ENCODE measurements at regions not wholly inside any gene's neighbourhood (a gene's known extent, or its start where the extent isn't known, plus 50 kb on each side); places are given as distances from the start of the nearest gene placed in this dataset.

DNA sequence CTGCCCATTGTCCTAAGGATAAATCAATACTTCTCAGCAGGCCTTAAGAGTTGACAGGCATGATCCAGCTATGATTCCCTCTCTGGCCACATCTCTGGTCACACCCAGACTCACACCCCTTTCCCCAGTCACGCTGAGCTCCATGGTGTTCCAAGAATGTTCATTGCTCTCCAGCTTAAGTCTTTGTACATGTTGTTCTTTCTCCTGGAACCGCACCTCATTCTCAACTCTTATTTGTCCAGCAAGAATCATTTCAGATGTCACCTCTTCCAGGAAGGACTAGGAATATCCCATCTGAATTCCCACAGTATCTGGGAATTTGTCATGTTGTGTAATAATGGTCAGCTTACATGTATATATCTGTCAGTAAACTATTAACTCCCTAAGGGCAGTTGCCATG, 118.3 kb upstream of the GALNT15 start:
- no peaks in the 10 kb centered on the region for H3K36me3 ChIP-seq (ENCODE audit: control insufficient read depth in 1 of 2, insufficient read depth in 2 of 2, low read length in 1 of 2)
- no peaks in the 10 kb centered on the region for H3K9me3 ChIP-seq (ENCODE audit: control insufficient read depth, low read length)
- intact Hi-C loops (cut with DNase I): no loop called here
- WGBS, 2 donors: 8 to 9% methylated on average over 2 of the region's 2 CpGs
- no peaks in the 10 kb centered on the region for H3K27me3 ChIP-seq (ENCODE audit: control insufficient read depth in 1 of 2, insufficient read depth in 2 of 2, low read length in 1 of 2)
- peak overlapping the region; percentile 15 to 98 for H3K27ac ChIP-seq (ENCODE audit: low read depth in 1 of 2, low read length in 2 of 2)
- peaks cover 2 to 5% of the 10 kb centered on the region in 2 donors for H3K4me1 ChIP-seq (ENCODE audit: control insufficient read depth in 1 of 2, insufficient read depth in 2 of 2, low read length in 2 of 2)
- ATAC-seq (ENCODE audit: low FRiP score) (no peak), DNase-seq (peak in 1 of 2 donors; percentile 55)
- no peak overlapping the region for H3K4me3 ChIP-seq (ENCODE audit: low read length in 2 of 2)

DNA sequence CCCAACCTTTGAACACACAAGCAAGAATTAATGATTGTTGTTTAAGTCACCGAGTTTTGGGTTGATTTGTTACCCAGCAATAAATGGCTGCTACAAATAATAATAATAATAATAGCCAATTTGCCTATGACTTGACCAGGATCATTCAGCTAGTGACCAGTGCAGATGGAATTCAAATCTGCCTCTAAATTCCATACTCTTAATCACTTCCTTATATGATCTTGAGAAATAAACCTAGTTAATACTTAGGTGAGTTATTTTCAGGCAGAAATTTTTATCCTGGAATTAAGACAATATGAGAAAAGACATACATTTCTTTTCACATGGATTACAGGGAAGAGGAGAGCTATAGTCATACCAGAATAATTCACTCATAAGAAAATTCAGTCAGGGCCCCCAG, 116.0 kb upstream of the GALNT15 start:
- intact Hi-C loops (cut with DNase I): no loop called here
- H3K9me3 ChIP-seq (ENCODE audit: control insufficient read depth, low read length): no peaks in the 10 kb centered on the region
- DNase-seq (no peak), ATAC-seq (ENCODE audit: low FRiP score) (no peak)
- no peaks in the 10 kb centered on the region for H3K27me3 ChIP-seq (ENCODE audit: control insufficient read depth in 1 of 2, insufficient read depth in 2 of 2, low read length in 1 of 2)
- H3K4me3 ChIP-seq (ENCODE audit: low read length in 2 of 2): no peak overlapping the region
- WGBS, 2 donors: 95 to 97% methylated on average over 1 of the region's 1 CpG
- H3K4me1 ChIP-seq (ENCODE audit: control insufficient read depth in 1 of 2, insufficient read depth in 2 of 2, low read length in 2 of 2): peaks cover 2 to 5% of the 10 kb centered on the region in 2 donors
- no peak overlapping the region for H3K27ac ChIP-seq (ENCODE audit: low read depth in 1 of 2, low read length in 2 of 2)
- no peaks in the 10 kb centered on the region for H3K36me3 ChIP-seq (ENCODE audit: control insufficient read depth in 1 of 2, insufficient read depth in 2 of 2, low read length in 1 of 2)

DNA sequence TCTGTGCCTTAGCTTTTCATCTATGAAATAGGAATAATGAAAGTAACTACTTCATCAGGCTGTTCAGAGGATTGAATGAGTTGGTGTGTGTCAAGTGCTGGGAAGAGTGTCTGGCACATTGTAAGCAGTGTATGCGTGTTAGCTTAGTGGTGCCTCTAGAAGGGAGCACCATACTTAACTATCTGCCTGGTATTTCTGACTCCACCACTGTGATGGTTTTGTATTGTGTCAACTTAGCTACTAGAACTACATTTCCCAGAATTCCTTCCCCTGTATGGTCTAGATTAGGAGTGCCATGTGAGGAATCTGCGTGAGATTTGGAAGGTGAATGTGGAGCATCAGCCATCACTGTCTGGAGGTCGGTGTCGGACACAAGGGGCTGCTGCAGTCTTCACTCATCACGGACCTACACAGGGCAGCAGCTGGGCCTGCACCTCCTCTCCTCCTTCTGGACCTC, 115.4 kb upstream of the GALNT15 start:
- Histone ChIP-seq H3K4me3 (ENCODE audit: low read length in 2 of 2) (no peak overlapping the region), H3K36me3 (ENCODE audit: control insufficient read depth in 1 of 2, insufficient read depth in 2 of 2, low read length in 1 of 2) (no peaks in the 10 kb centered on the region), H3K27ac (ENCODE audit: low read depth in 1 of 2, low read length in 2 of 2) (peak overlapping the region in 1 of 2 donors; percentile 2), H3K27me3 (ENCODE audit: control insufficient read depth in 1 of 2, insufficient read depth in 2 of 2, low read length in 1 of 2) (no peaks in the 10 kb centered on the region), H3K9me3 (ENCODE audit: control insufficient read depth, low read length) (no peaks in the 10 kb centered on the region), H3K4me1 (ENCODE audit: control insufficient read depth in 1 of 2, insufficient read depth in 2 of 2, low read length in 2 of 2) (peaks cover 2 to 5% of the 10 kb centered on the region in 2 donors)
- no peak for DNase-seq
- intact Hi-C loops (cut with DNase I): no loop called here
- no peak for ATAC-seq (ENCODE audit: low FRiP score)
- 96% methylated on average over 5 of the region's 5 CpGs for WGBS, 2 donors

DNA sequence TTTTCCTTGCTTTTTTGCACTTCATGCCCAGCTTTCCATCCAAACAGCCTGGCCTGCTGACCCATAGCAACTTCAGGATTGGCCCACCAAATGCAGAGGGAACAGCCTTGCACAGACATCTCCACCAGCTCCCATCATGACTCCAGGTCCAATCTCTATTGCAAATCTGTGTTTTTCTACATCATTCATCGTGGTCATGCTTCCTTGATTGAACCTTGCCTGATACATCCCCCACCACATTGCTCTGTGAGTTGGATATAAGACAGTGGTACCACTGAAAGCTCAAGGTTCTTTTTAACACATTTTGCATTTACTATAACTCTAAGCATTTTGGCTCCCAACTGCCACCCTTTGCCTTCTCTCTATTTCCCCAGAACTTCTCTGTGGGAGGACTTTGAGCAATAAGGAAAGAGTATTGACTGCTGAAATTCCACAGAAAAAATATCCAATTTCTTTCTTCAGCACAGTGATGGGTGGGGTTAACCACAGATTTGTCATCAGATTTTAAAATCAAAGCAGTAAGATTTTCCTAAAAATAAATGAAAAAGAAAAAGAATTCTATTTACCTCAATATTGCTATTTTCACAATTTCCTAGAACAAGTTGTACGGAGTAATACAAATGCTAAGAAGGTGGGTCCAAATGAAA, 114.6 kb upstream of the GALNT15 start:
- no peak overlapping the region for H3K4me3 ChIP-seq (ENCODE audit: low read length in 2 of 2)
- H3K9me3 ChIP-seq (ENCODE audit: control insufficient read depth, low read length): no peaks in the 10 kb centered on the region
- ATAC-seq (ENCODE audit: low FRiP score) (peak; percentile 34), DNase-seq (no peak)
- intact Hi-C loops (cut with DNase I): loop anchor here in 1 of 2 donors (10.0 kb wide), 1 partner anchor 75 kb away; no protein-coding TSS in a partner anchor
- H3K27me3 ChIP-seq (ENCODE audit: control insufficient read depth in 1 of 2, insufficient read depth in 2 of 2, low read length in 1 of 2): no peaks in the 10 kb centered on the region
- no peaks in the 10 kb centered on the region for H3K36me3 ChIP-seq (ENCODE audit: control insufficient read depth in 1 of 2, insufficient read depth in 2 of 2, low read length in 1 of 2)
- peaks cover 4 to 5% of the 10 kb centered on the region in 2 donors for H3K4me1 ChIP-seq (ENCODE audit: control insufficient read depth in 1 of 2, insufficient read depth in 2 of 2, low read length in 2 of 2)
- peak overlapping the region in 1 of 2 donors; percentile 52 for H3K27ac ChIP-seq (ENCODE audit: low read depth in 1 of 2, low read length in 2 of 2)
- 68% methylated on average over 2 of the region's 2 CpGs for WGBS, 2 donors

DNA sequence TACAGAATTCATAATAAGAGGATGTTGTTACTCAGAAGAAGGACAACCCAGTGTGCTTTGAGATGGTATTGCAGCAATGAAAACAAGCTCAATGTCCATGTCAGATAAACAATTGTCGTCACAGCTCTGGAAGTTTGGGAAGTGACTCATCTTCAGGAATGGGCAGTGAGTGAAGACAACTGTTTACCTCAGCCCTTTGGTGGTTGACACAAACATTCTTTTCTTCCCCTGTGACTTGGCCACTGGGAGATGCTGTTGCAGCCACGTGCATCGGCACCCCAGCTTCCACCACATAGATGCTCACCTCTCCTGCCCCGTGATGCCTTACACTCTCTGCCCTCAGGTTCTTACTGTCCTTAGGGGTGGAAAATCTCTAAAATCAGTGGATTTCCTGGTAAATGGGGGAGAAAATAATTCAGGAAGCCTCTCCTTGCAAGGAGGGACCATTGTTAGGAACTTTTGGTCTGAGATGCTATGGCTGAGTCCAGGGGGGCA, 114.1 kb upstream of the GALNT15 start:
- 39 to 43% methylated on average over 4 of the region's 4 CpGs for WGBS, 2 donors
- DNase-seq (no peak), ATAC-seq (ENCODE audit: low FRiP score) (peak; percentile 72)
- no peak overlapping the region for H3K4me3 ChIP-seq (ENCODE audit: low read length in 2 of 2)
- H3K27ac ChIP-seq (ENCODE audit: low read depth in 1 of 2, low read length in 2 of 2): peak overlapping the region in 1 of 2 donors; percentile 11
- no peaks in the 10 kb centered on the region for H3K36me3 ChIP-seq (ENCODE audit: control insufficient read depth in 1 of 2, insufficient read depth in 2 of 2, low read length in 1 of 2)
- no peaks in the 10 kb centered on the region for H3K9me3 ChIP-seq (ENCODE audit: control insufficient read depth, low read length)
- no peaks in the 10 kb centered on the region for H3K27me3 ChIP-seq (ENCODE audit: control insufficient read depth in 1 of 2, insufficient read depth in 2 of 2, low read length in 1 of 2)
- peaks cover 5% of the 10 kb centered on the region in 2 donors for H3K4me1 ChIP-seq (ENCODE audit: control insufficient read depth in 1 of 2, insufficient read depth in 2 of 2, low read length in 2 of 2)
- intact Hi-C loops (cut with DNase I): loop anchor here in 1 of 2 donors (10.0 kb wide), 1 partner anchor 74 kb away; no protein-coding TSS in a partner anchor

DNA sequence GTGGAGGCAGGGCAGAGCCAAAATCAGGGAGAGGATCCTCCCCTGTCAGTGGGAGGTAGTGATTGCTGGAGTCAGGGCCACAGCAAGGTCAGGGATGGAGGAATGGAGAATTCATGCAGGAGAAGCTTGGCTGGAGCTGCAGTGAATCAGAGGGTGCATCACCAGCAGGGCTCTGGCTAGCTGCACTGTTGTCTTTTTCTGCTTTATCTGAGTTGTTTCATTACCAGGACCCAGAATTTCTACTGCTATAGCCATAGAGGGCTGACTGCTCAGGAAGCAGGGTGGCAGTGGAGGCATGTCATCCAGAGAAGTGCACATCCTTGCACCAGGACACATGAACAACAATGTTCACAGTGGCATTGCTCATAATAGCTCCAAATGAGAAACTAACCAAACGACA, 113.5 kb upstream of the GALNT15 start:
- peaks cover 5% of the 10 kb centered on the region in 2 donors for H3K4me1 ChIP-seq (ENCODE audit: control insufficient read depth in 1 of 2, insufficient read depth in 2 of 2, low read length in 2 of 2)
- WGBS, 2 donors: 81 to 86% methylated on average over 1 of the region's 1 CpG
- no peaks in the 10 kb centered on the region for H3K27me3 ChIP-seq (ENCODE audit: control insufficient read depth in 1 of 2, insufficient read depth in 2 of 2, low read length in 1 of 2)
- no peak overlapping the region for H3K4me3 ChIP-seq (ENCODE audit: low read length in 2 of 2)
- intact Hi-C loops (cut with DNase I): loop anchor here in 1 of 2 donors (10.0 kb wide), 1 partner anchor 74 kb away; no protein-coding TSS in a partner anchor
- DNase-seq: peak in 1 of 2 donors; percentile 72
- H3K36me3 ChIP-seq (ENCODE audit: control insufficient read depth in 1 of 2, insufficient read depth in 2 of 2, low read length in 1 of 2): no peaks in the 10 kb centered on the region
- ATAC-seq (ENCODE audit: low FRiP score): peak; percentile 75
- H3K27ac ChIP-seq (ENCODE audit: low read depth in 1 of 2, low read length in 2 of 2): peak overlapping the region in 1 of 2 donors; percentile 11
- H3K9me3 ChIP-seq (ENCODE audit: control insufficient read depth, low read length): no peaks in the 10 kb centered on the region

DNA sequence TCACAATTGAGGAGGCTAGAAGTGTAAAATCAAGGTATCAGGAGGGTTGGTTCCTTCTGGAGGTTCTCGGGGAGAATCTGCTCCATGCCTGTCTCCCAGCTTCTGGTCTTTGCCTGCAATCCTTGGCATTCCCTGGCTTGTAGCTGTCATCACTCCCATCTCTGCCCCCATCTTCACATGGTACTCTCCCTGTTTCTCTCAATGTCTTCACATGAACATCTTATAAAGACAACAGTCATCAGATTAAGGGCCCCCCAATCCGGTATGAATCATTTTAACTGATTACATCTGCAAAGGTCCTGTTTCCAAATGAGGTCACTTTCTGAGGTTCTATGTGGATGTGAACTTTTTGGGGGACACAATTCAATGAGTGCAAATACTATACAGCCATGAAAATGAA, 113.0 kb upstream of the GALNT15 start:
- Histone ChIP-seq H3K4me3 (ENCODE audit: low read length in 2 of 2) (no peak overlapping the region), H3K4me1 (ENCODE audit: control insufficient read depth in 1 of 2, insufficient read depth in 2 of 2, low read length in 2 of 2) (peaks cover 5% of the 10 kb centered on the region in 2 donors), H3K27ac (ENCODE audit: low read depth in 1 of 2, low read length in 2 of 2) (no peak overlapping the region), H3K36me3 (ENCODE audit: control insufficient read depth in 1 of 2, insufficient read depth in 2 of 2, low read length in 1 of 2) (no peaks in the 10 kb centered on the region), H3K27me3 (ENCODE audit: control insufficient read depth in 1 of 2, insufficient read depth in 2 of 2, low read length in 1 of 2) (no peaks in the 10 kb centered on the region), H3K9me3 (ENCODE audit: control insufficient read depth, low read length) (no peaks in the 10 kb centered on the region)
- 95 to 99% methylated on average over 2 of the region's 2 CpGs for WGBS, 2 donors
- intact Hi-C loops (cut with DNase I): loop anchor here in 1 of 2 donors (10.0 kb wide), 1 partner anchor 73 kb away; no protein-coding TSS in a partner anchor
- no peak for DNase-seq
- no peak for ATAC-seq (ENCODE audit: low FRiP score)

DNA sequence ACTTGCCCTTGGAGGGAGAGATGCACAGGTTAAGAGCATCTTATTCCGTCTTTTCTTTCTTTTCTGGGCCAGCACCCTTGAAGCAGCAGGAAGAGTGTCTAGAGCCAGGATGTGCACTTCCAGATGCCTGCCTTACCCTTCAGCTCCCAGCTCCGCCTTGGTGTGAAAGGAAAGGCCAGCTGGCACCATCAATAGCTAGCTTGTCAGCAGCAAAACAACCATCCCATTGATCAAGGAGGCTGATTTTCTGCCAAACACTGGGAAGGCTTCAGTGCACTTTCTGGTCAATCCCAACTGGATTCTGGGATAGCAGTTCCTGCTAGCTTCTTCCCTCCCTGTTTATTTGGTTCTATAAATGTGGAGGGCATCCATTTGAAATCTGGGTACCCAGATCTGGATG, 110.9 kb upstream of the GALNT15 start:
- H3K27me3 ChIP-seq (ENCODE audit: control insufficient read depth in 1 of 2, insufficient read depth in 2 of 2, low read length in 1 of 2): no peaks in the 10 kb centered on the region
- H3K27ac ChIP-seq (ENCODE audit: low read depth in 1 of 2, low read length in 2 of 2): no peak overlapping the region
- WGBS, 2 donors: 92 to 93% methylated on average over 2 of the region's 2 CpGs
- H3K36me3 ChIP-seq (ENCODE audit: control insufficient read depth in 1 of 2, insufficient read depth in 2 of 2, low read length in 1 of 2): no peaks in the 10 kb centered on the region
- DNase-seq (no peak), ATAC-seq (ENCODE audit: low FRiP score) (no peak)
- H3K4me3 ChIP-seq (ENCODE audit: low read length in 2 of 2): no peak overlapping the region
- intact Hi-C loops (cut with DNase I): loop anchor here in 1 of 2 donors (10.0 kb wide), 1 partner anchor 71 kb away; no protein-coding TSS in a partner anchor
- H3K4me1 ChIP-seq (ENCODE audit: control insufficient read depth in 1 of 2, insufficient read depth in 2 of 2, low read length in 2 of 2): peaks cover 5 to 12% of the 10 kb centered on the region in 2 donors
- H3K9me3 ChIP-seq (ENCODE audit: control insufficient read depth, low read length): no peaks in the 10 kb centered on the region
